GM19452 (cell line): ENCODE measurements at regions not wholly inside any gene's neighbourhood (a gene's known extent, or its start where the extent isn't known, plus 50 kb on each side); places are given as distances from the start of the nearest gene placed in this dataset.
"Not testable (repeated sequence)": the region's sequence is repeated elsewhere in the genome, so short reads cannot be mapped to it uniquely, and the experiment has no call there.

Experiments used
- ATAC-seq: cut with Tn5 transposase; IDR thresholded peaks from one replicate; pipeline ENCODE4 v1.9.1; 2021; ENCODE audit not compliant: unreplicated experiment

GRCh38 chr4:160284516-160284915 lies 1181.6 kb downstream of the RAPGEF2 start:
- ATAC-seq, result no peak

DNA sequence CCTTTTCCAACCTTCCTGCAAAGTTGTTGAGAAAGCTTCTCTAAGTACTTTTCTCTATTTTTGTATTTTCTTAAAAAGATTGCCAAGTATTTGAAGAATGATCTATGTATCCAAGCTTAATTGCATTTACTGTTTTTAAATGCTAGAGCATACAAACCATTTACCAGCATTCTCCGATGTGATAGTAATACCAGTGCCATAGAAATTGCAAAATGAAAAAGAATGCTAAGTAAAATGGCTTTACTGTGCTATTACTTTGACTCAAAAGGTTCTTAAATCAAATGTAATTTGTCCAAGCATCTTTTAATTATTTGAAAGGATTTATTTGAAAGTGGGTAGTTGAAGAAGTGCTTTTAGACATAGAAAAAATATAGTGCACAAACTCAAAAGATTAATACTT lies 1183.2 kb downstream of the RAPGEF2 start:
- no peak for ATAC-seq

GRCh38 chr4:160296476-160296875 lies 1193.6 kb downstream of the RAPGEF2 start:
- ATAC-seq, result no peak

DNA sequence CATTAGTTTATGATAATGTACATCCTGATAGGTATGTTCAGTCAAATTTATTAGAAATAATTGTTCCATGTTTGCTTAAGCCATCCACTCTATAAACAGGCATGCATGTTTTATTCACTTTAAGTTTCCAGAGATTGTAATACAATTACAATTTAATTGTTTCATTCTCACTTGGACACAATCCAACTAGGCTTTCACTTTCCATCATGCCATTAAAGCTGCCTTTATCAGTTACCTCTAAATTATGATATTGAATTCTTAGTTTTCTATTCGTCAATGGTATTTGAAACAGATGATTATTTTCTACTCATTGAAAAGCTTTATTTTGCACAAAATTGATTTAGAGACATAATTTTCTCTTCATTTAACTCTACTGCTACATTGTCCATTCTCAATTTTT lies 1196.3 kb downstream of the RAPGEF2 start:
- ATAC-seq, result no peak

GRCh38 chr4:160299608-160300007 lies 1196.7 kb downstream of the RAPGEF2 start:
- no peak for ATAC-seq

DNA sequence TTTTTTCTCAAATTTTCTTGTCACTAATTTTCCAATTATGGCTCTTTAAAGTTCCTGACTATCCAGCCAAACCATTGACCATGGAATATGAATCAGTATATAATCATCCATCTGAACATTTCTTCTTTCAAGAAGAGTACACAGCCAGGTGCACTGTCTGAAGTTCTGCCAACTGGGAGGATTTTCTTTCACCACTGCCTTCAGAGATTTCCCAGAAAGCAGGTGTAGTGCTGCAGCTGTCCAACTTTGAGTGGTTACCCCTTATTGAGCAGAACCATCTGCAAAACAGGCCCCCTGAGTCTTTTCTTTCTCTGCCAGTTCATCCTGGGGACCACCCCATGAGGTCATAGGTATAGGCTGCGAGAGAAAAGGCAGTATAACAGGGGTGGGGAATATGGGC lies 1213.2 kb downstream of the RAPGEF2 start:
- no peak for ATAC-seq

DNA sequence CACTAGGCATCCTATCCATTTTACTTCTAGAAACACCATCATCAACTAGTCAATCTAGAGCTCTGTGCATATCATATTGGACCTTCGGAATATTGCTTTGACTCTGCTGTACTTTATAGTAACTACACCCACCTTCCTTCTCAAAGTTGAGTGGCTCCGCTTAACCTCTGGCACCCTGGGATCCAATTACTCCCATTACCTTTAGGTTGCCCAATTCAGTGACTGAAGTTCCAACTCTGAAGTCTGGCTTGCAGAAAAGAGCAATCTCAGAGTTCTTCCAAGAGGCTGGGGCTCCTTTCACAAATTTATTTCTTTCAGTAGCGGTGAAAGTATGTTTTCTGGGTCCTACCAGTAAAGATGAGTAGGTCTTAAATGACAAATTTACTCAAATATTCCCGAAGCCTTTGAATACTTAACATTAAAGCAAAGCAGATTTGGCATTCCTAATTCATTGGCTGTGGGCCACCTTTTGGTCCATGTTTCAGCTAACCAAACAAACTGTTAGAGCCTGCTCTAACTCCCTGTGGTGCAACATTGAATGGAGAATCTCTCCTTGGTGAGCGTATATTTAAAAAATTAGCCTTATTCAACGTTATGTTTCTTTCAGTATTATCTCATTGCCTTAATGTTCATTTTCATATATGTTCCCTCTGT lies 1215.8 kb downstream of the RAPGEF2 start:
- no peak for ATAC-seq

- no peak for ATAC-seq
Observed at GRCh38 chr4:160319221-160319867, 1216.5 kb downstream of the RAPGEF2 start.

GRCh38 chr4:160319868-160320260 lies 1217.0 kb downstream of the RAPGEF2 start:
- ATAC-seq, result no peak

- no peak for ATAC-seq
Observed at GRCh38 chr4:160326110-160326509, 1223.2 kb downstream of the RAPGEF2 start.

DNA sequence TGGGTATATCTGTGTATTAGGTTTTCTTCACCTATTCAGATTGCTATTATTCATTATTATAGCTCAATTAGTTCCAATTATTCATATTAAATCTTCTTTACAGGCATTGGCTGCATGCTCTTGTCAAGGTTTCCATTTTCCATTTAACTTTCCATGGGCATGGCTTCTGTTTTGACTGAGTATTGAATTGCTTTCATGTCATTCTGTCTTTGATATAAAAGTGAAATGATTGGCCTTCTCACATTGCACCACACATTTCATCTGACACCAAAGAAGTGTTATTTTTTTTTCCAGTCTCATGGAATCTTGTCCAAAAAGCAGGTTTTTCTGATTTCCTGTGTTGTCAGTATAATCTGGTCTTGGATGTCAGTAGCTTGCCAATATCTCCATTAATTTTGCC lies 1244.3 kb downstream of the RAPGEF2 start:
- no peak for ATAC-seq

GRCh38 chr4:160350944-160351343 lies 1248.1 kb downstream of the RAPGEF2 start:
- ATAC-seq, result no peak

GRCh38 chr4:160352637-160353036 lies 1249.8 kb downstream of the RAPGEF2 start:
- ATAC-seq, result no peak

- no peak for ATAC-seq
Observed at GRCh38 chr4:160353548-160353947, 1250.7 kb downstream of the RAPGEF2 start.

DNA sequence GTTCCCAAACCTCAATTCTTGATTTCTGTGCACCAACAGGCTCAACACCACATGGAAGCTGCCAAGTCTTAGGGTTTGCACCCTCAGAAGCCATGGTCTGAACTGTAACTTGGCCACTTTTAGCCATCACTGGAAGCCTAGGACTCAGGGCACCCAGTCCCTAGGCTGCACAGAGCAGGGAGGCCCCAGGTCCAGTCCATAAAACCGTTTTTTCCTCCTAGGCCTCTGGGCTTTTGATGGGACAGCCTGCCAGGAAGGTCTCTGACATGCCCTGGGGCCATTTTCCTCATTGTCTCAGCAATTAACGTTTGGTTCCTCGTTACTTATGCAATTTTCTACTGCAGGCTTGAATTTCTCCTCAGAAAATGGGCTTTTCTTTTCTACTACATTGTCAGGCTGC lies 1259.6 kb downstream of the RAPGEF2 start:
- ATAC-seq, result no peak

DNA sequence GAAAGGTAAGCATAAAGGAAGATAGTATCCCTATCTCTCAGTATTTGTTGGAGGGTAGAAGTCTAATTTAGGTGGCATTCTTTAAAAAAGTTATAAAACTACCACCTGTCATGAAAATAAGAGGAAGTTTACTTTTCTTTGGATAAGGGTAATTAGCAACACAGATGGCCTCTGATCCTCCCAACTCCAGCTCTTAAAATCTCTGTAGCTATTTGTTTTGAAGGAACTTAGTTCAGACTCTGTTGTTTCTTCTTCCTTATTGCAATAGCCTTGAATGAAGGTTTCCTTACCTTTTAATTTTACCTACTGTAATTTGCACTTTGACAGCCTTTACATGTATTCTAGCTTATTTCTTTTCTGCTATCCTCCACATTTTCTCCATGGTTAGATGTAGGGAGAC lies 1261.3 kb downstream of the RAPGEF2 start:
- ATAC-seq, result no peak

DNA sequence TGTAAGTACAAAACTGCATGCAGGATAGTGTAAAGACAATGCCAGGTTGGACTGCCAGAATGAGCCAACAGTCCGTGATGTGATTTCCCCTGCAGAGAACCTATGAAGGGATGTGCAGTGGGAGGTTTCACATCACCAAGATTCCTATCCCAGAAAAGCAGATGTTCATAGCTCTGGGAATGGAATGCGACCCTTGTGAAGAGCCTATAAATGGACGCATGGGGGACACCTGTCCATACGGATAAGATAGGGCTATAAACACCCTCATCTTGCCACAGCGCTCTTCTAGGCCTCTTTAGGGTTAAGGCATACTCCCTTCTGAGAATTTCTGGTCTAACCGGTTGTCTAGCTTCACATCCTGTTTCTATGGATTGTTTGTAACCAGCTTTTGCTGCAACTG lies 1261.8 kb downstream of the RAPGEF2 start:
- ATAC-seq, result not testable (repeated sequence)

GRCh38 chr4:160365383-160365782 lies 1262.5 kb downstream of the RAPGEF2 start:
- ATAC-seq, result not testable (repeated sequence)

- ATAC-seq, result no peak
Observed at GRCh38 chr4:160370046-160370445, 1267.2 kb downstream of the RAPGEF2 start.

GRCh38 chr4:160371446-160371845 lies 1268.6 kb downstream of the RAPGEF2 start:
- no peak for ATAC-seq

GRCh38 chr4:160372390-160372789 lies 1269.5 kb downstream of the RAPGEF2 start:
- no peak for ATAC-seq

DNA sequence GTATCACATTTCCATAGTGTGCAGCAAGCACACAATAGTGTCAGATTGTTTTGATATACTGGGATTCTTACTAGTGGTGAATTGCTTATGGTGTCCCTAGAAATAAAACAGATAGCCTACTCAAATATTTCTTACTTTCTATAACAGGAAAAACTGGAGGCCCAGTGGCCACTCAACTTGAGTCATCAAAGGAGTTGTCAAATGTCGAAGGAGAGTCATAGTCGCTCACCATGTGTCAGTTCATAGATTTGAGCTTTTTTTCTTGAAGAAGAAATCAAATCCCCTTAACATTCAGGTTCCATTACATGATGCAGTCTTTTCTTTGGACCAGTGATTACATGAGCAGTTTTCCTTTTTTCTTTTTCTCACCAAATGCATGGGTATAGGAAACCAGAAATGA lies 1271.0 kb downstream of the RAPGEF2 start:
- ATAC-seq, result no peak
